ENCODE measurements at regions not wholly inside any gene's neighbourhood (a gene's known extent, or its start where the extent isn't known, plus 50 kb on each side); places are given as distances from the start of the nearest gene placed in this dataset.
A peak's percentile ranks its signal among the peaks of the same experiment; 100 is the strongest.

- peaks cover 15% of the 10 kb centered on the region for H3K4me1 Mint-ChIP-seq (ENCODE audit: low read depth, unreplicated experiment)
- H3K9me3 Mint-ChIP-seq (ENCODE audit: unreplicated experiment), result peaks cover 2% of the 10 kb centered on the region
- DNase-seq, result no peak
- no peak overlapping the region for H3K27ac Mint-ChIP-seq (ENCODE audit: unreplicated experiment)
- H3K27me3 Mint-ChIP-seq (ENCODE audit: unreplicated experiment), result no peaks in the 10 kb centered on the region
- no peak for TF ChIP-seq CTCF (IDR thresholded peaks at IDR 0.05; ENCODE audit: partially characterized antibody, unreplicated experiment)
- H3K4me3 Mint-ChIP-seq (ENCODE audit: unreplicated experiment), result no peak overlapping the region
- H3K36me3 Mint-ChIP-seq (ENCODE audit: unreplicated experiment), result no peaks in the 10 kb centered on the region
Observed at GRCh38 chr9:31389075-31389474, 995.4 kb upstream of the ACO1 start.

GRCh38 chr9:31390403-31391025, 993.9 kb upstream of the ACO1 start:
- no peak overlapping the region for H3K27ac Mint-ChIP-seq (ENCODE audit: unreplicated experiment)
- no peak overlapping the region for H3K4me3 Mint-ChIP-seq (ENCODE audit: unreplicated experiment)
- H3K9me3 Mint-ChIP-seq (ENCODE audit: unreplicated experiment), result peaks cover 2% of the 10 kb centered on the region
- H3K36me3 Mint-ChIP-seq (ENCODE audit: unreplicated experiment), result no peaks in the 10 kb centered on the region
- DNase-seq, result no peak
- peaks cover 15% of the 10 kb centered on the region for H3K4me1 Mint-ChIP-seq (ENCODE audit: low read depth, unreplicated experiment)
- no peak for TF ChIP-seq CTCF (IDR thresholded peaks at IDR 0.05; ENCODE audit: partially characterized antibody, unreplicated experiment)
- no peaks in the 10 kb centered on the region for H3K27me3 Mint-ChIP-seq (ENCODE audit: unreplicated experiment)

- H3K27ac Mint-ChIP-seq (ENCODE audit: unreplicated experiment), result peak overlapping the region; percentile 72
- no peaks in the 10 kb centered on the region for H3K36me3 Mint-ChIP-seq (ENCODE audit: unreplicated experiment)
- no peak for TF ChIP-seq CTCF (IDR thresholded peaks at IDR 0.05; ENCODE audit: partially characterized antibody, unreplicated experiment)
- H3K27me3 Mint-ChIP-seq (ENCODE audit: unreplicated experiment), result no peaks in the 10 kb centered on the region
- DNase-seq, result no peak
- H3K4me3 Mint-ChIP-seq (ENCODE audit: unreplicated experiment), result no peak overlapping the region
- peaks cover 2% of the 10 kb centered on the region for H3K9me3 Mint-ChIP-seq (ENCODE audit: unreplicated experiment)
- H3K4me1 Mint-ChIP-seq (ENCODE audit: low read depth, unreplicated experiment), result peaks cover 15% of the 10 kb centered on the region
Observed at GRCh38 chr9:31393240-31393639, 991.2 kb upstream of the ACO1 start.

- DNase-seq, result no peak
Observed at GRCh38 chr9:31394015-31394473, 990.4 kb upstream of the ACO1 start.

More at GRCh38 chr9:31394015-31394473, 990.4 kb upstream of the ACO1 start:
- H3K36me3 Mint-ChIP-seq (ENCODE audit: unreplicated experiment), result no peaks in the 10 kb centered on the region
- H3K4me3 Mint-ChIP-seq (ENCODE audit: unreplicated experiment), result no peak overlapping the region
- peak overlapping the region; percentile 77 for H3K27ac Mint-ChIP-seq (ENCODE audit: unreplicated experiment)
- no peak for TF ChIP-seq CTCF (IDR thresholded peaks at IDR 0.05; ENCODE audit: partially characterized antibody, unreplicated experiment)
- H3K27me3 Mint-ChIP-seq (ENCODE audit: unreplicated experiment), result no peaks in the 10 kb centered on the region
- H3K9me3 Mint-ChIP-seq (ENCODE audit: unreplicated experiment), result peaks cover 2% of the 10 kb centered on the region
- H3K4me1 Mint-ChIP-seq (ENCODE audit: low read depth, unreplicated experiment), result peaks cover 15% of the 10 kb centered on the region
